Mesendoderm (in vitro differentiated cells): ENCODE measurements at regions not wholly inside any gene's neighbourhood (a gene's known extent, or its start where the extent isn't known, plus 50 kb on each side); places are given as distances from the start of the nearest gene placed in this dataset.

ENCODE experiments used
- DNase-seq: peaks from one replicate; pipeline ENCODE4 v3.0.0; 2013
- H2AK5ac ChIP-seq: 2 replicates; pipeline ENCODE4 v1.6.1; 2013; ENCODE audit warnings: low read length, inconsistent platforms
- H2BK120ac ChIP-seq: 2 replicates; pipeline ENCODE4 v1.6.1; 2013; ENCODE audit warnings: low read depth, mild to moderate bottlenecking, low read length, moderate library complexity, mixed read lengths
- H2BK15ac ChIP-seq: replicated peaks from 2 replicates; pipeline ENCODE4 v1.6.1; 2013; ENCODE audit warnings: low read depth, mild to moderate bottlenecking, moderate library complexity
- H2BK5ac ChIP-seq: 2 replicates; pipeline ENCODE4 v1.6.1; 2013; ENCODE audit warnings: low read length, inconsistent platforms
- H3K18ac ChIP-seq: 2 replicates; pipeline ENCODE4 v1.6.1; 2013; ENCODE audit warnings: mild to moderate bottlenecking, low read length, mixed read lengths
- H3K23ac ChIP-seq: one replicate; pipeline ENCODE4 v1.6.1; 2013; ENCODE audit warnings: low read length
- H3K27ac ChIP-seq: 2 replicates; pipeline ENCODE4 v1.5.1; 2013; ENCODE audit warnings: low read depth, mild to moderate bottlenecking, inconsistent platforms, low read length, moderate library complexity
- H3K27me3 ChIP-seq: 2 replicates; pipeline ENCODE4 v1.6.1; 2013; ENCODE audit warnings: low read length, control low read depth, mild to moderate bottlenecking, inconsistent platforms; ENCODE audit not compliant: insufficient read depth, poor library complexity
- H3K36me3 ChIP-seq: 2 replicates; pipeline ENCODE4 v1.6.1; 2013; ENCODE audit warnings: low read length, inconsistent platforms; ENCODE audit not compliant: control insufficient read depth, insufficient read depth
- H3K4ac ChIP-seq: one replicate; pipeline ENCODE4 v1.6.1; 2013; ENCODE audit warnings: low read depth, mild to moderate bottlenecking, low read length, moderate library complexity
- H3K4me1 ChIP-seq: 2 replicates; pipeline ENCODE4 v1.6.1; 2013; ENCODE audit warnings: low read depth, low read length, inconsistent platforms; ENCODE audit not compliant: control insufficient read depth
- H3K4me2 ChIP-seq: 2 replicates; pipeline ENCODE4 v1.6.1; 2013; ENCODE audit warnings: low read length
- H3K4me3 ChIP-seq: 2 replicates; pipeline ENCODE4 v1.5.1; 2013; ENCODE audit warnings: mild to moderate bottlenecking, low read length
- H3K56ac ChIP-seq: one replicate; pipeline ENCODE4 v1.6.1; 2013; ENCODE audit warnings: low read length
- H3K79me1 ChIP-seq: 2 replicates; pipeline ENCODE4 v1.6.1; 2013; ENCODE audit warnings: low read length, inconsistent platforms
- H3K79me2 ChIP-seq: 2 replicates; pipeline ENCODE4 v1.6.1; 2013; ENCODE audit warnings: mild to moderate bottlenecking, low read length; ENCODE audit not compliant: control insufficient read depth, insufficient read depth
- H3K9ac ChIP-seq: 2 replicates; pipeline ENCODE4 v1.6.1; 2013; ENCODE audit warnings: low read length, inconsistent platforms
- H4K5ac ChIP-seq: one replicate; pipeline ENCODE4 v1.6.1; 2013; ENCODE audit warnings: low read length
- H4K8ac ChIP-seq: one replicate; pipeline ENCODE4 v1.6.1; 2013; ENCODE audit warnings: low read depth, mild to moderate bottlenecking, control low read depth, low read length, moderate library complexity
- WGBS: extraction: QIAGEN DNeasy Blood & Tissue Kit; methylation state at CpG from one replicate; pipeline ENCODE4 v1.1.7; 2013; ENCODE audit warnings: low lambda C conversion rate, missing lambda C conversion rate; ENCODE audit not compliant: insufficient coverage; ENCODE audit errors: extremely low coverage; 5-methylcytosine and 5-hydroxymethylcytosine counted together

GRCh38 chr1:57623039-57623790 is 199.4 kb upstream of the DAB1 start:
- peaks cover 23% of the 10 kb centered on the region for H3K4me1 ChIP-seq
- H3K56ac ChIP-seq: peak overlapping the region; percentile 11
- H4K8ac ChIP-seq: no peak overlapping the region
- no peak overlapping the region for H4K5ac ChIP-seq
- H3K4ac ChIP-seq: no peak overlapping the region
- H3K23ac ChIP-seq: no peak overlapping the region
- no peaks in the 10 kb centered on the region for H3K36me3 ChIP-seq
- H3K18ac ChIP-seq: peak overlapping the region; percentile 54
- no CpG with 5 or more reads among the region's 18 CpGs for WGBS
- H3K4me2 ChIP-seq: no peak overlapping the region
- H3K27me3 ChIP-seq: no peaks in the 10 kb centered on the region
- H2AK5ac ChIP-seq: no peak overlapping the region
- no peak overlapping the region for H3K9ac ChIP-seq
- H3K27ac ChIP-seq: peak overlapping the region; percentile 66
- no peaks in the 10 kb centered on the region for H3K79me1 ChIP-seq
- H2BK120ac ChIP-seq: peak overlapping the region; percentile 19
- H3K79me2 ChIP-seq: no peaks in the 10 kb centered on the region
- H3K4me3 ChIP-seq: no peak overlapping the region
- peak overlapping the region; percentile 38 for H2BK5ac ChIP-seq
- no peak overlapping the region for H2BK15ac ChIP-seq
- DNase-seq: peak; percentile 95

- no CpG with 5 or more reads among the region's 1 CpG for WGBS
- no peak overlapping the region for H3K23ac ChIP-seq
- H3K4me3 ChIP-seq: no peak overlapping the region
- no peak overlapping the region for H4K5ac ChIP-seq
- no peak overlapping the region for H4K8ac ChIP-seq
- H3K36me3 ChIP-seq: no peaks in the 10 kb centered on the region
- H3K18ac ChIP-seq: no peak overlapping the region
- H3K4ac ChIP-seq: no peak overlapping the region
- H3K79me1 ChIP-seq: no peaks in the 10 kb centered on the region
- H3K27ac ChIP-seq: no peak overlapping the region
- no peak overlapping the region for H2BK120ac ChIP-seq
- no peaks in the 10 kb centered on the region for H3K79me2 ChIP-seq
- peak overlapping the region; percentile 94 for H2BK15ac ChIP-seq
- H3K9ac ChIP-seq: no peak overlapping the region
- no peak overlapping the region for H3K56ac ChIP-seq
- H3K27me3 ChIP-seq: no peaks in the 10 kb centered on the region
- H3K4me2 ChIP-seq: no peak overlapping the region
- no peak for DNase-seq
- peak overlapping the region; percentile 18 for H2AK5ac ChIP-seq
- H3K4me1 ChIP-seq: peaks cover 22% of the 10 kb centered on the region
- no peak overlapping the region for H2BK5ac ChIP-seq
These were observed 197.9 kb upstream of the DAB1 start for GRCh38 chr1:57621776-57622175.

GRCh38 chr1:57620605-57621004 is 196.7 kb upstream of the DAB1 start:
- Histone ChIP-seq H2AK5ac (peak overlapping the region; percentile 86), H3K18ac (no peak overlapping the region), H2BK15ac (no peak overlapping the region), H3K4me2 (no peak overlapping the region), H3K79me1 (no peaks in the 10 kb centered on the region), H3K4ac (no peak overlapping the region), H3K4me1 (peaks cover 19% of the 10 kb centered on the region), H3K23ac (no peak overlapping the region), H3K4me3 (no peak overlapping the region), H3K9ac (peak overlapping the region; percentile 8), H3K27ac (no peak overlapping the region), H3K56ac (peak overlapping the region; percentile 69), H4K5ac (no peak overlapping the region), H2BK120ac (no peak overlapping the region), H2BK5ac (peak overlapping the region; percentile 16), H3K27me3 (no peaks in the 10 kb centered on the region), H3K36me3 (no peaks in the 10 kb centered on the region), H4K8ac (no peak overlapping the region), H3K79me2 (no peaks in the 10 kb centered on the region)
- WGBS: no CpG with 5 or more reads among the region's 4 CpGs
- DNase-seq: peak; percentile 60

GRCh38 chr1:57616921-57617320 is 193.1 kb upstream of the DAB1 start:
- no peak for DNase-seq
- no CpG with 5 or more reads among the region's 4 CpGs for WGBS
- no peak overlapping the region for H3K4me2 ChIP-seq

GRCh38 chr1:57615956-57616355 is 192.1 kb upstream of the DAB1 start:
- H3K4me3 ChIP-seq: no peak overlapping the region
- no peak overlapping the region for H3K23ac ChIP-seq
- no CpG with 5 or more reads among the region's 4 CpGs for WGBS
- no peaks in the 10 kb centered on the region for H3K79me1 ChIP-seq
- no peaks in the 10 kb centered on the region for H3K27me3 ChIP-seq
- H3K79me2 ChIP-seq: no peaks in the 10 kb centered on the region
- H3K56ac ChIP-seq: no peak overlapping the region
- no peak overlapping the region for H3K4ac ChIP-seq
- H4K5ac ChIP-seq: no peak overlapping the region
- DNase-seq: no peak
- no peak overlapping the region for H2BK15ac ChIP-seq
- peaks cover 5% of the 10 kb centered on the region for H3K4me1 ChIP-seq
- H3K18ac ChIP-seq: no peak overlapping the region
- H2BK120ac ChIP-seq: no peak overlapping the region
- no peak overlapping the region for H2BK5ac ChIP-seq
- H3K4me2 ChIP-seq: no peak overlapping the region
- no peak overlapping the region for H2AK5ac ChIP-seq
- no peak overlapping the region for H4K8ac ChIP-seq
- H3K27ac ChIP-seq: no peak overlapping the region
- H3K36me3 ChIP-seq: no peaks in the 10 kb centered on the region
- H3K9ac ChIP-seq: no peak overlapping the region

More at GRCh38 chr1:57616921-57617320, 193.1 kb upstream of the DAB1 start:
- no peak overlapping the region for H2AK5ac ChIP-seq
- H2BK15ac ChIP-seq: no peak overlapping the region
- no peak overlapping the region for H3K4ac ChIP-seq
- H3K79me1 ChIP-seq: no peaks in the 10 kb centered on the region
- H3K27me3 ChIP-seq: no peaks in the 10 kb centered on the region
- no peak overlapping the region for H3K9ac ChIP-seq
- H3K36me3 ChIP-seq: no peaks in the 10 kb centered on the region
- no peak overlapping the region for H3K18ac ChIP-seq
- H3K4me3 ChIP-seq: no peak overlapping the region
- H2BK5ac ChIP-seq: no peak overlapping the region
- peaks cover 5% of the 10 kb centered on the region for H3K4me1 ChIP-seq
- H3K79me2 ChIP-seq: no peaks in the 10 kb centered on the region
- H3K23ac ChIP-seq: no peak overlapping the region
- no peak overlapping the region for H4K5ac ChIP-seq
- H3K56ac ChIP-seq: no peak overlapping the region
- no peak overlapping the region for H2BK120ac ChIP-seq
- no peak overlapping the region for H4K8ac ChIP-seq
- no peak overlapping the region for H3K27ac ChIP-seq

GRCh38 chr1:57612833-57613232 is 189.0 kb upstream of the DAB1 start:
- no peaks in the 10 kb centered on the region for H3K4me1 ChIP-seq
- no peak overlapping the region for H3K56ac ChIP-seq
- H2BK15ac ChIP-seq: no peak overlapping the region
- H2AK5ac ChIP-seq: no peak overlapping the region
- H2BK5ac ChIP-seq: no peak overlapping the region
- no peak for DNase-seq
- H3K27me3 ChIP-seq: no peaks in the 10 kb centered on the region
- H3K9ac ChIP-seq: no peak overlapping the region
- H3K79me2 ChIP-seq: no peaks in the 10 kb centered on the region
- no peak overlapping the region for H3K18ac ChIP-seq
- H3K79me1 ChIP-seq: no peaks in the 10 kb centered on the region
- H3K4me2 ChIP-seq: no peak overlapping the region
- no peak overlapping the region for H4K5ac ChIP-seq
- H3K23ac ChIP-seq: no peak overlapping the region
- WGBS: no CpG with 5 or more reads among the region's 2 CpGs
- H3K27ac ChIP-seq: no peak overlapping the region
- H4K8ac ChIP-seq: no peak overlapping the region
- H3K4me3 ChIP-seq: no peak overlapping the region
- H3K4ac ChIP-seq: no peak overlapping the region
- no peaks in the 10 kb centered on the region for H3K36me3 ChIP-seq
- H2BK120ac ChIP-seq: no peak overlapping the region
